ENCODE measurements at regions not wholly inside any gene's neighbourhood (a gene's known extent, or its start where the extent isn't known, plus 50 kb on each side); places are given as distances from the start of the nearest gene placed in this dataset.
A peak's percentile ranks its signal among the peaks of the same experiment; 100 is the strongest.

DNA sequence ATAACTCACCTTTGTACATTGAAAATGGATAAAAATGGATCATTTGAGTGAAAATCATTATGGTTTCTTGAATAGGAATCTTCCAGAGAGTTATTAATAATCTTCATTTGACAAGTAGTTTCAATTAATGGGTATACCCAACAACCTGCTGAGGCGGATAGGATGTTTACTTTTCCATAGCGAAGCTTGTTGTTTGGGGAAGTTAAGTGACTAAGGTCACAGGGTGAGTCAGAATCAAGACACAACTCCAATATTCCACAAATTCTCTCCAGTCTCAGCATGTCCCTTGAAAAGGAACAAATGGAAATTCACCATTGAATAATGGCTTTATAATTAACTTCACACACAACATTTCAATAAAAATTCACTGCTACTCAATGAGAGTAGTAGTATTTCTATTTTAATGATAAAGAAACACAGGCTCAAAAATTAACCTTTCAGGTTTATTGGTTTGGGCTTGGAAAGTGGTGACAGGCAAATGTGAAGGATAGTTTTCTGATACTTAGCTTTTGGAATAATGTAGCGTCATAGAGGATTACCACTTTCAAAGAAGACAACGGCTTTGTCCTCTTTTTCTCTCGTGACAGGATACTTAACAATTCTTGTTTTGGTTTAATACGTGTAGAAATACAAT is 211.3 kb downstream of the GPD2 start:
- DNase-seq, result no peak

DNA sequence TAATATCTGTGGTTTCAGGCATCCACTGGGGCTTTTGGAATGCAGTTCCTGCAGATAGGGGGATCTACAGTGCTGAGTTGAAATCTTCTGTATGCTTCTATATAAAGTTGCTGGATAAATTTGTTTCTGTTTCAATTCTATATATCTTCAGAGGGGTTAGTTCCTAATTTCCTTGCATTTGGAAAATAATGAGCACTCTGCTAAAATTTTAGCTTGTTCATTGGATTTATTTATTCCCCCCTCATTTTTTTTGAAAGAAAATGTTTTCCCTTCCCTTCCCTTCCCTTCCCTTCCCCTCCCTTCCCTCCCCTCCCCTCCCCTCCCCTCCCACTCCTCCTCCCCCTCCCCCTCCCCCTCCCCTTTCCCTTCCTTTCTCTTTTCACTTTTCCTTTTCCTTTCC is 212.3 kb downstream of the GPD2 start:
- no peak for DNase-seq

DNA sequence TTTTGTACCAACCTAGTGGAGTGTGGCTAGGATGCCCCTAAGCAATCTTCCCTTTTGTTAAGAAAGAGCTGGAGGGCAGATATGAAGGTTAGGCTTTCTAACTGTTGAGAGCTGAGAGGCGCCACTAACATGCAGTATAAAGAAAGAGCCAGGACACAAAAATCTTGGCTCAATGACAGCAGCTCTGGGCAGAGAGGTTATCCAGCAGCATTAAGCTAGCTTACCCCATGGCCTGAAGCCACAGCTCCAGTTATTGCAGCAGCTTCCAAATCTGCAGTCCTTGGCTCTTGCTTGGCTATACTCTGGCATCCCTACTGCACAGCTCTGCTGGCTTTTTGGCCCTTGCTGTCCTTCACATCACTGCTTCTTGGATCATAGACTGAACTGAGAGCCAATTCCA is 213.4 kb downstream of the GPD2 start:
- DNase-seq, result no peak

DNA sequence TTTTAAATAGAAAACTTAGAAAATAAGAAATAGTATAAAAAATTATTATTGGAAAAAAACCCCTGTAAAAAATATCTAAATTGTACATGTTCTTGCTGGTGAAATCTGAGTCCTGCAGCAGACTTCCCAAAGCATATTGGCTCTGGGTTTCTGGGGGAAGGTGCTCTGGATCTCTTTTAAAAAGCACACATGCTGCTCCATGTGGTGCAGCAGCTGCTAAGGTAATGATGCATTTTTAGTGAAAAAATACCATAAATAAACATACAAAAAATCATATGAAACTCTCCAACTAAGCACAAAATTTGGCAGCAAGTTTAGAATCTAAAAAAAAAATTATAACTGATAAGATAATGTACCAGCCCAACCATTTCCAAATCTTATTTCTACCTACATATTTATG is 216.5 kb downstream of the GPD2 start:
- no peak for DNase-seq

DNA sequence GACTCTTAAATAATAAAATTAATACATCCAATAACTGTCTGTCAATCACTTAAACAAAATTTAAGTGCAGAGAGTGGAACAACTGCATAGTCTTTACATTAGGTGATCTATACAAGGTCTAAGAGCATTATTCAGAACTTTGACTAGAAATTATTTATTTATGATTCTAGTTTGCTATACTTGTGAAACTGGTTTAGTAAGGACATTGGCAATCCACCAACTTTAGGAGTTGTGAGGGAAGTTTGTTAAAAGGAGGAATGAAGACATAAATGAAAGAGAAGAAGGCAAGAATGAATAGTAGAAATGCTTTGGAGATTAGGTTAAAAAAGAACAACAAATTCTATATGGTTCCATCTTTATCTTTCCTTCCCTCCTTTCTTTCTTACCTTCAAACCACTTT is 217.5 kb downstream of the GPD2 start:
- DNase-seq, result no peak

DNA sequence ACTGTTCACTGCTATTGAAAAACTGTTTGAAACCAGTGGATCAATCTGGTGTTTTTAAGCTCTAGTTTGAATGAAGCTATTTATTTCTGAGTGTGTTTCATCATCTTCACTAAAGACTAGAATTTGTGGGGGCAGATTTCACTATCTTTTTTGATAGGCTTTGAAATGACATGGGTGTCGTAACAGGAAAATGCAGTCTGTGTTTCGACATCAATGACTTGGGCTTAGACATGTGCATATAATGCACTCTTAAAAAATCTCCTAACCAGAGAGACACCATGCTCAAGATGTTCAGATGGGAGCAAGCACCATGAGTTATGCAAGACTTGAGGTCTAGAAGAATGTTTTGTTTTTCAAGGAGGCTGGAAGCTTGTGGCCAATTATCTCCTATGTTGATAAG is 221.6 kb downstream of the GPD2 start:
- DNase-seq, result peak; percentile 53

DNA sequence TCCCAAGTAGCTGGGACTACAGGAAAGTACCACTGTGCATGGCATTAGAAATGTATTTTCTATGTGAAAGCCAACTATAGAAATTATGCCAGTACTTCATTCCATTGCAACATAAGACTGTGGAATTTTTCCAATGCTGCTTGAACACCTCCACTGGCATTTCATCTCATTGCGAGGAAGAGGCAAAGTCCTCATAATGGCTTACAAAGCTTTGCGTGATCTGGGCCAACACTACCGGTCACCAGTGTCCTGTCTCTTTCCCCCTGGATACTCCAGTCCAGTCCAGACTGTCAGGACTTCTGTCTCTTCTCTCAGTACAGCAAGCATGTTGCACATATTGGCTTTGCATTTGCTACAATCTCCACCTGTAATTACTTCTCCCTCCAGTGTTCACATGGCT is 223.5 kb downstream of the GPD2 start:
- DNase-seq, result no peak

DNA sequence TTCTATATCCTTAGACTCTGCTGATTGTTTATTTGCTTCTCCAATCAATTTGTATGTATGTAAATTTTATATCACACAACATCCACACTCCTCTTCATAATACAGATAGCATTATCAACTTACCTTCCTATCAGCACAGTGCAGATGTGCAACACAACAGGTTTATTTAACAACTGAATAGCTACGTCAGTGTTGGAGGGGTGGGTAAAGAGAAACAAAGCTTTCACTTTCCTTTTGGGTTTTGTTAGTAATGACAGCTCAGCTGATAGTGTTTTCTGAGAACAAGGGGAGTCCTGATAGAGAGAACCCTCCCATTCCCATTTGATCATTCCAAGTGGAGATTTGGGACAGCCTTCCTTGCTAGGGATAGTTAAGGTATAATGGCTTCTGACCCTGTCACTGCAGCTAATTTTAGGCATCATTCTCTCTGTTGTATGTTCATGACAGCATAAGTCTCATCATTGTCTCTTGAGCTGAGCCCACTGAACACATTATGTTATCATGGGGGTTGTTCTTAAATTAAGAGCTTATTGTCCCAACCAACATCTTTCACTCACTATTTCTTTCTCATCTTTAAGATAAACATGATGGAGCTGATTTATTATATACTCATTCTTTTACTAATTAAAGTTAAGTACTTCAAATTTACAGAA is 227.7 kb downstream of the GPD2 start:
- DNase-seq, result no peak

DNA sequence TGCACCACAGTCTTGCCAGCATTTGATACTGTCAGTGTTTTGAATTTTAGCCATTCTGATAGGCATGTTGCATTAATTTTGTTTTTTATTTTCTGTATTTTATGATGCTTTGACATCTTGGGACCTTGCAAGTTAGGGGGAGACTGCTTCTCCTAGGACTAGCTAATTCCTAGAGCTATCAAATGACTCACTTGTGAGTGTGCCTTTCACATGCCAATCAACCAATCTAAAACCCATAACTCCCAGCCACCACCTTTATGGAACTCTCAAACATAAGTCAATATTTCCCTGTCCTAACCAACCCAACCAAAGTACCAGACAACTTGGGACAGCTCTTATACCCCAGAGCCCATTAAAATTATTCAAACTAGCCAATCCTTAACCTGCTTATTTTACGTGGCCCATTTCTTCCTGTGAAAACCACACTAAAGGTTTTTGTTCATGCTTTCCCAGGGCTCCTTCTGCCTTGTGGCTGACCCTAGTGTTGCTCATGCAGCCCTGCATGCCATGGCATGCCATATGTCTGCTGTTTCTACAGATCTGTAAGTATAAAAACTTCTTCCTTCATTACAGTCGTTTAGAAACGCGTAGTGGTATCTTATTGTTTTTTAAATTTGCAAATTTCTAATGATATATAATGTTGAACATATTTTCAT is 230.1 kb downstream of the GPD2 start:
- no peak for DNase-seq

DNA sequence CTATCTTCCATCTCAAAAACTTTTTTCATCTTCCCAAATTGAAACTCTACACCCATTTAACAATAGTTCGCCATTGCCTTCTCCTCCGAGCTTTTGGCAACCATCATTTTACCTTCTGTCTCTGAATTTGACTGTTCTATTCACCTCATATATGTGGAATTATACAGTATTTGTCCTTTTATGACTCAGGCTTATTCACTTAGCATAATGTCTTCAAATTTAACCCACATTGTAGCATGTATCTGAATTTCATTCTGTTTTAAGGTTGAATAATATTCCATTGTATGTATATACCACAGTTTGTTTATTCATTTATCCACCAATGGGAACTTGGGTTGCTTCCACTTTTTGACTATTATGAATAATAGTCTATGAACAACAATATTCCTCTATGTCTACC is 233.9 kb downstream of the GPD2 start:
- no peak for DNase-seq

DNA sequence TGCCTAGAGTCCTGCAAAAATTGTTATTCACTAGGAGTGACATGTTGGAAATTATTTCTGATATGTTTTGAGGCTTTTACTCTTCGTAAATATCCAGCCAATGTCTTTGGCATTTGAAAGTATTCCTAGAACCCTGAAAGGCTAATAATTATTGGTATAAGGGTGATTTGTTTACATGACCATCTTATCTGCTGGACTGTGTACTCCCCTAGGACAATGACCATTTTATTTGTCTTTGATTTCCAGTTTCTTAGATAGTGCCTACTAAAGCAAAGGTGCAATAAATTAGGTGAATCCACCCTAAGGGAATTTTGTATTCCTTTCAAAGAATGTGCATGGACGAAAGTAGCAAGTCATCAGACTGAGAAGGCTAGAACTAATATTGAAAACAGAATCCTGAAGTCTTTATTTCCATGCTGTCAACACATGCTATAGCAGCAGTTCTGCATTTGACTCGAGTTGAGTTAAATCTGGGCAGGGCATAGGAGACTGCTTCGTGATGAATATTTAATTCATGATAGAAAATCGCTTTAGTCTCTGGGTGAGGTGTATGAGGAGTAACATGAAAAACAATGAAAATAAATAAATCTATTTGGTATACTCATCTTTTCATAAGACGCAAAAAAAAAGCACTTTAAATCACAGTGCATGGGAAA is 235.7 kb downstream of the GPD2 start:
- no peak for DNase-seq

DNA sequence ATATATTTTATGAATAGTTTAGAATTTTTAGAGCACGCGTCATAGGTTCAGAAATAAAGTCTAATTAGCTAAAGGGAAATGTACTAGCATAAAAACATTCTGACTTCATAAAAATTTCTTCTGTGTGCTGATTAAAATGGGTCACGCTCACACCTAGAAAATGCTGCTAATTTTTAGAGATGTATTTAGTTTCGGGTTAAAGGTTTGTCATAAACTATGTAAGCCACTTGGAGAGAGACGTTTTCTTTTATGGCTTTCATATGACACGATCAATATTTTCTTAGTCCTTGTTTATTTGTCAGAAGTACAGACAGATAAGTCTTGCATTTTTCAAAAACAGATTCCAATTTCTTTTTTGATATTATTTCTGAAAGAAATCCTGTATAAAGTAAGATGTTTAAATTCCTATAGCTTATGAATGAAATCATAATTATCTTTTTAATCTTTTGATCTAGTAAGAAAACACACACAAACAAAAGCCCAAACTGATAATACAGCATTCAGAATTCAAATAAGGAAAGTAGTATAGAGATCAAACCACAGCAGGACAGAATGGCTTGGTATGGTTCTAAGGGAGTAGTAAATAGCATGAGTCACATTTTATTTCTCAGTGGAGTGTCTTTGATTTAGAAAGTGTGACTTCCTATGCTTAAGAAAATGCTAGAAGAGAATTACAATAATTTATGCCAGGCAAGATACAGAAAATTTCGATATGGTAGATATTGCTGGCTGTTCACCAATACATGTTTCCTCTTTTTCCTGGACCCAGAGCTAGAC is 236.6 kb downstream of the GPD2 start:
- no peak for DNase-seq

DNA sequence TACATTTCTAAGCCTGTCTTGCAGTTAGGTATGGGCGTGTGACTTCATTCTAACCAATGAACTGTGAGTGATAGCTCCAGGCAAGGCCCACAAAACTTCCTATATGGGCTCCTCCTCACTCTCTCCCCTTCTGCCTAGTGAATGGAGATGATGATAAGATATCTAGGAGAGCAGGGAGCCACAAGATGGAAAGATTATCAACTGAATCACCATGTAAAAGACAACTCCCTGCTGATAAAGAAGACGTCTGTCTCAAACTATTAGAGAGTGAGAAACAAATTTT is 237.1 kb downstream of the GPD2 start:
- DNase-seq, result no peak

DNA sequence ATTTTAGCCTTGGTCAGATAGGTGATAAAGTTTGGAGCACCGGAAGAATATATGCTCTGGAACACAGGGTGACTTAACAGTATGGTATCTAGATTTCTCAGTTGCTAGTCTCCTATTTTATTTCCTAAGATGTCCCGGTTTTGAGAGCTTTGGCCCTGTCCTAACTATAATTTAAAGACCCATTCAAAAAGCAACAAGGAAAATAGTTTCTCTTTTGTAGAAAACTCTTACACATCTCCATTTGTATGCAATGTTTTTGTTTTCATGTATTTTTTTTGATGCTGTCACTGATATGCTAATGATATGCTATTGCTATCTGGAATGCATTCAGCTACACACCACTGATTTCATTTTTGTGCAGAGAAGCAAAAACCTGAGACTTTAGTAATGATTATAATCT is 237.8 kb downstream of the GPD2 start:
- DNase-seq, result no peak

DNA sequence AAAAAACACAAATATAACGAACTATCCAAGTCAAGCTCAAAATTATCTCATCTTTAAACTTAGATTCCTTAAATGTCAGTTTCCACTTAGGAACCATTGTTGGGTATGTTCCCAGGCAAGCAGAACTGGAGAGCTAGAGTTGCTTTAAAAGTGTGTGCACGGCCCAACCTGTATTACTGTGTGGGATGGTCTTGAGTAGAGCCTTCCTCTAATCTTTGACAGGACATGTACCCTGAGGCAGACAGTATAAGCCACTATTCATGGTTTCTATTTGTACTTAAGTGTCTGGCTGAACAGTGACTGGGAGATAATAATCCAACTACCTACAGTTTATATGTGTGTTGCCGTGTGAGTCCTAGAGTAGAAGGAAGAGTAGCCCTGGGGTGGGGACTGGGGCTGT is 239.7 kb downstream of the GPD2 start:
- DNase-seq, result no peak

DNA sequence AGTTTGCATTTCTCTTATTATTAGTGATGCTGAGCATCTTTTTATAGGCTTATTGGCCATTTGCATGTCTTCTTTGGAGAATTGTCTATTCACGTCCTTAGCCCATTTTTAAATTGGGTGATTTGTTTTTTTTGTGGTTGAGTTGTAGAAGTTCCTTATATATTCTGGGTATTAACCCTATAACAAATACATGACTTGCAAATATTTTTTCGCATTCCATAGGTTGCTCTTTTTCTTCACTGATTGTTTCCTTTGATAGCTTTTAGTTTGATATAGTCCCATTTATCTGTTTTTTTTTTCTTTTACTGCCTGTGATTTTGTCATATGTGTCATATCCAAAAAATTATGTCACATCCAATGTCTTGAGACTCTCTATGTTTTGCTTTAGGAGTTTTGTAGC is 243.6 kb downstream of the GPD2 start:
- DNase-seq, result no peak

DNA sequence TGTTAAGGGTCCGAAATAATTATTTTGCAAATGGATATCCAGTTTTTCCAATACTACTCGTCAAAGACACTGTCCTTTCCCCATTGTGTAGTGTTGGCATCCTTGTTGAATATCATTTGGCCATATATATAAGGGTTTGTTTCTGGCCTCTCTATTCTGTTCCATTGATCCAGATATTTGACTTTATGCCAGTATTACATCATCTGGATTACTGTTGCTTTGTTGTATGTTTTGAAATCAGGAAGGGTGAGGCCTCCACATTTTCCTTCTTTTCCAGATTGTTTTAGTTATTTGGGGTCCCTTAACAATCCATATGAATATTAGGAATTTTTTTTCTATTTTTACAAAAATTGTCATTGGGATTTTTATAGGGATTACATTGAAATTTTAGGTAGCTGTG is 244.1 kb downstream of the GPD2 start:
- DNase-seq, result no peak

DNA sequence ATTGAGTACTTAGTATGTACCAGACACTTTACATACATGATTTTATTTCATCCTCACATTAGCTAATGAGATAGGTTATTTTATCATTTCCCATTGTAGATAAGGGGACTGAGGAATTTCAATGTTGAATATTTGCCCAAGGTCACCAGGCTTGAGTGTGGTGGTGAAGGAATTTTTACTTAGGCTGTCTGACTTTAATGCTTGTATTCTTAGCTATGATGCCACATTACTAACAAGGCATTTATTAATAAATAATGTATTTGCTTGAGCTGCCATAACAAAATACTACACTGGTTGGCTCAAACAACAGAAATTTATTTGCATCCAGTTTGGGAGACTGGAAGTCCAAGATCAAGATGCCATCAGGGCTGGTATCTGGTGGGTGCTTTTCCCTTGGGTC is 250.9 kb downstream of the GPD2 start:
- DNase-seq, result no peak

DNA sequence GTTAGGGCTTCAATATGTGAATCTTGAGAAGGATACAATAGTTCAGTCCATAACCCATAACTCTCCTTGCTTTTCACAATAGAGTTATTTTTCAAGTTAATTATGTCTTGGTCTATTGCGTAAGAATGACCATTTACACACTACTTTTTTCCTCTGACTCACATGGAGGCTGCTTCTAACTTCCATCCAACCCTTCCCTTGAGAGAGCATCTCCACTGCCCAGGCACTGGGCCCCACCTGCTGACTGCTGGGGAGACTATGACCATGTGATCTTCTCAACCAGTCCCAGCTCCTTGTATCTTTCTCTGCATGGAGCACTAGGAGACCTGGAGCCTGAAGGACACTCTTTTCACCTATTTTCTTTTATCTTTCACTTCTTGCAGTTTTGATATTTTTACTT is 251.5 kb downstream of the GPD2 start:
- DNase-seq, result no peak

DNA sequence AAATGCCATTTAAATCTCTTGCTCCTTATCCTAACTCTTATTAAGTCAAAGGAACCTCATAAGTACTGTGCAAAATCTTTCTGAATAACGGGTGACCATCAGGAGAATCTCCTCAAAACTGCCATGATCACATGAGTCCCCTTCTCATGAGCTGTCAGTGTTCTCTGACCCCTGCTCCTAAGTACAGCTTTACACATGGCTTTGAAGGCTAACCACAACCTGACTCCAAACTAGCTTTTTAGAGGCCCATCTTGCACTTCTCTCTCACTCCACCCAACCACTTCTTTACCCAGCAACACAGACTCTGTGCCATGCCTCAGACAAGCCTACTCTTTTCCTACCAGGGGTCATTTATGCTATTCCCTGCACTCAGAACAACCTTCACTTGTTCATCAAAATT is 253.8 kb downstream of the GPD2 start:
- no peak for DNase-seq

DNA sequence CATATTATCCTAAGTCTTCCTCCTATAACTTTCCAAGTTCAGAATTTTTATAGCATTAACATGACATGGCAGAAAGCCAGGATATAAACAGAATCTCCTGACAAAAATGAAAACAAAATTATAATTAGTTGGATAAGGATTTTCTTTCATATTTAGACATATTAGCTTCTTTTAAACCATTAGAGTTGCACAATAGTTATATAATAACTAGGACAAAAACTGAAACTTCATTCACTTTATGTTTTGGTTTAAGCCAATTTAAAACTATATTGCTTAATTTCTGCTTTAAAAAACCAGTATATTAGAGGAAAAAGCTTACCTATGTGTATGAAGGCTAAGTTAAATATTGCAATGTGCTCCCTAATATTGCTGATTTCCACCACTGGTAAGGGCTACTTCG is 254.8 kb downstream of the GPD2 start:
- DNase-seq, result no peak

DNA sequence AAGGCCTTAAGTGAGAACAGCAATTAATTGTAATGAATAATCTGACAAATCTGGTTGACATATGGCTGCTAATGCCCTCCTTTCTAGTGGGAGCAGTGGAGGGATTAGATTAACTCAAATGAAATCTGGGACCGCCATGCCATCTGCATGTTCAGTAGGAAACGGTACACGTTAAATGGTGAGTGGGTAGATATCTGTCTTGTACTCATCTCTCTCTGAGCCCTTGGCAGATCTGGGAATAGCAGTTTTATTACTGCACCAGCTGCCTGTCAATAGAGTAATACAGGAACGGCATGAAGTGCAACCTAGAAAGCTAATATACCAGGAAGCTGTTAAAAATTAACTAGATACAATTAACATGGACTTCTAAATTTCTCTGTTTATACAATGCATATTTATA is 258.8 kb downstream of the GPD2 start:
- no peak for DNase-seq

DNA sequence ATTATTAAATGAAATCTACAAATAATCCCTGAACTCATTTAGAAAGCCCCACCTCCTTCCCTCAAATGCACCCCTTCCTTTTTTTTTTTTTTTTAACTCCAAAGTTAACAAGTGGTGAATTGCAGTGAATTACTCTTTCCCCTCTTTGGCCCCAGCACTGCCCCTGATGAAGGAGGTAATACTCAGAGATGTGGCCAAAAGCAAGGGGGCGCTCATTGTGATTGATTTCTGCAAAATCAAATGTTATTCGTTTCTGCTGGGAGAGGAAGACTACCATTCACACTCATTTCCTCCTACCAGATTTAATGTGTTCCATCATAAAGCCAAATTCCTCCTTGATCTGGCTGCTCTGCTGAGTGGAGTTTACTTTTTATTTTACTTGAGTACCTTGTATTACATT is 259.4 kb downstream of the GPD2 start:
- no peak for DNase-seq

DNA sequence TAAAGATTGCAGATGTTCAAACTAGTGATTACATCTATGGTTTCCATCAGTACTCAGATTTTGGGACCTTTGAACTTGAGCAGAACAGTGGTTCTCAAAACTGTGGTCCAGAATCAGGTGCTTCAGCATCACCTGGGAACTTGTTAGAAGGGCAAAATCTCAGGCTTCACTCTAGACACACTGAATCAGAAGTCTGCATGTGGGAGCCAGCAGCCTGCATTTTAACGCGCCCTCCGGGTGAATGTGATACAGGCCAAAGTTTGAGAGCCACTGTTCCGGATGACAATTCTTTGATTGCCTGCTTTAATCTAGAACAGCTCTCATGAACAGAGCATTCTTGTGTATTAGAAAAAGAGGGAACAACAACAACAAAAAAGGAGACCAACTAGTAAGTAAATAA is 261.7 kb downstream of the GPD2 start:
- DNase-seq, result no peak
